SK-N-SH treated with all-trans-retinoic acid at 6 μM for 48 hours (cell line): ENCODE measurements at regions not wholly inside any gene's neighbourhood (a gene's known extent, or its start where the extent isn't known, plus 50 kb on each side); places are given as distances from the start of the nearest gene placed in this dataset.

ENCODE experiments used
- ATAC-seq: fragments of 200-7000 bp; cut with Tn5 transposase; 3 replicates; pipeline ENCODE4 v1.9.1; 2020; ENCODE audit warnings: mild to moderate bottlenecking, moderate library complexity
- ARNTL ChIP-seq: fragments of 450-650 bp; formaldehyde crosslinking; IDR thresholded peaks from 2 replicates; pipeline ENCODE4 v1.5.0; 2020; ENCODE audit warnings: low read depth, mild to moderate bottlenecking, moderate library complexity, borderline replicate concordance
- CREB5 ChIP-seq: fragments of 250-450 bp; sonication (Bioruptor Pico); IDR thresholded peaks from 2 replicates; pipeline ENCODE4 v1.5.1; 2020; ENCODE audit warnings: low read depth, mild to moderate bottlenecking, moderate library complexity
- CSRNP3 ChIP-seq: fragments of 250-450 bp; sonication (Bioruptor Pico); IDR thresholded peaks from 2 replicates; pipeline ENCODE4 v1.5.1; 2021; ENCODE audit warnings: mild to moderate bottlenecking, moderate library complexity
- ESRRG ChIP-seq: fragments of 250-450 bp; sonication (Bioruptor Pico); IDR thresholded peaks from 2 replicates; pipeline ENCODE4 v1.6.1; 2021; ENCODE audit warnings: mild to moderate bottlenecking
- GLIS3 ChIP-seq: fragments of 250-450 bp; sonication (Bioruptor Pico); IDR thresholded peaks from 2 replicates; pipeline ENCODE4 v1.5.0; 2020; ENCODE audit warnings: mild to moderate bottlenecking, moderate library complexity
- ISL1 ChIP-seq: fragments of 250-450 bp; sonication (Bioruptor Pico); IDR thresholded peaks from 2 replicates; pipeline ENCODE4 v2.1.2; 2022; ENCODE audit warnings: mild to moderate bottlenecking, moderate library complexity
- OSR1 ChIP-seq: fragments of 250-450 bp; sonication (Bioruptor Pico); IDR thresholded peaks from 2 replicates; pipeline ENCODE4 v1.8.0; 2022; ENCODE audit warnings: moderate library complexity, mild to moderate bottlenecking, inconsistent platforms
- PATZ1 ChIP-seq: fragments of 250-450 bp; sonication (Bioruptor Pico); IDR thresholded peaks from 2 replicates; pipeline ENCODE4 v1.8.0; 2020; ENCODE audit warnings: mild to moderate bottlenecking, moderate library complexity, borderline replicate concordance
- POU6F1 ChIP-seq: fragments of 250-450 bp; sonication (Bioruptor Pico); IDR thresholded peaks from 2 replicates; pipeline ENCODE4 v1.8.0; 2021; ENCODE audit warnings: low read depth, mild to moderate bottlenecking, moderate library complexity, borderline replicate concordance
- PPARA ChIP-seq: fragments of 250-450 bp; sonication (Bioruptor Pico); IDR thresholded peaks from 2 replicates; pipeline ENCODE4 v1.5.0; 2020; ENCODE audit warnings: mild to moderate bottlenecking, borderline replicate concordance
- RARB ChIP-seq: fragments of 250-450 bp; sonication (Bioruptor Pico); IDR thresholded peaks from 2 replicates; pipeline ENCODE4 v1.8.0; 2021; ENCODE audit warnings: mild to moderate bottlenecking, moderate library complexity
- TCF4 ChIP-seq: fragments of 250-450 bp; sonication (Bioruptor Pico); IDR thresholded peaks from 2 replicates; pipeline ENCODE4 v1.8.0; 2021; ENCODE audit warnings: mild to moderate bottlenecking, moderate library complexity, borderline replicate concordance
- TOX ChIP-seq: fragments of 250-450 bp; sonication (Bioruptor Pico); IDR thresholded peaks from 2 replicates; pipeline ENCODE4 v1.8.0; 2021; ENCODE audit warnings: mild to moderate bottlenecking, moderate library complexity, borderline replicate concordance
- TSHZ2 ChIP-seq: fragments of 250-450 bp; sonication (Bioruptor Pico); IDR thresholded peaks from 2 replicates; pipeline ENCODE4 v1.5.0; 2020; ENCODE audit warnings: mild to moderate bottlenecking, moderate library complexity
- ZC3H10 ChIP-seq: fragments of 250-450 bp; sonication (Bioruptor Pico); IDR thresholded peaks from 2 replicates; pipeline ENCODE4 v1.5.1; 2021; ENCODE audit warnings: mild to moderate bottlenecking, moderate library complexity
- ZFP3 ChIP-seq: fragments of 250-450 bp; sonication (Bioruptor Pico); IDR thresholded peaks from 2 replicates; pipeline ENCODE4 v1.5.0; 2020; ENCODE audit warnings: mild to moderate bottlenecking, moderate library complexity
- ZFP30 ChIP-seq: fragments of 450-650 bp; formaldehyde crosslinking; IDR thresholded peaks from 2 replicates; pipeline ENCODE4 v1.5.0; 2022; ENCODE audit warnings: mild to moderate bottlenecking, moderate library complexity
- ZNF565 ChIP-seq: fragments of 450-650 bp; formaldehyde crosslinking; conservative IDR thresholded peaks from 2 replicates; pipeline ENCODE4 v1.5.0; 2020; ENCODE audit warnings: low read depth, mild to moderate bottlenecking, moderate library complexity
- ZNF70 ChIP-seq: fragments of 450-650 bp; formaldehyde crosslinking; IDR thresholded peaks from 2 replicates; pipeline ENCODE4 v1.5.0; 2020; ENCODE audit warnings: mild to moderate bottlenecking, moderate library complexity
- ZNF8 ChIP-seq: fragments of 450-650 bp; formaldehyde crosslinking; IDR thresholded peaks from 2 replicates; pipeline ENCODE4 v1.5.0; 2020; ENCODE audit warnings: mild to moderate bottlenecking, moderate library complexity

- TF ChIP-seq GLIS3 (CRISPR knock-in tag) (no peak), TSHZ2 (CRISPR knock-in tag) (no peak), ZFP30 (no peak), RARB (CRISPR knock-in tag) (no peak), PPARA (CRISPR knock-in tag) (no peak)
- TF ChIP-seq, all 23 proteins: peak for 0
- ATAC-seq = no peak
These were observed 323.9 kb upstream of the FAM241A start for GRCh38 chr4:111821342-111821741.

GRCh38 chr4:111836601-111837000, 308.7 kb upstream of the FAM241A start:
- TF ChIP-seq ISL1 (no peak), POU6F1 (no peak), TCF4 (CRISPR knock-in tag) (no peak), CREB5 (no peak), PATZ1 (CRISPR knock-in tag) (no peak), CSRNP3 (no peak), ZC3H10 (CRISPR knock-in tag) (no peak), ZFP30 (no peak), ZNF565 (no peak), GLIS3 (CRISPR knock-in tag) (no peak), ZNF70 (no peak), ESRRG (no peak), TSHZ2 (CRISPR knock-in tag) (no peak), RARB (CRISPR knock-in tag) (no peak), ZFP3 (CRISPR knock-in tag) (no peak)
- ATAC-seq = no peak

GRCh38 chr4:111837761-111838160, 307.5 kb upstream of the FAM241A start:
- TF ChIP-seq CREB5 = no peak
- TF ChIP-seq TCF4 (CRISPR knock-in tag) = no peak
- no peak for TF ChIP-seq TOX (CRISPR knock-in tag)
- TF ChIP-seq GLIS3 (CRISPR knock-in tag) = no peak
- no peak for TF ChIP-seq PPARA (CRISPR knock-in tag)
- TF ChIP-seq OSR1 (CRISPR knock-in tag) = no peak
- no peak for TF ChIP-seq ARNTL (CRISPR knock-in tag)
- no peak for TF ChIP-seq ZFP30
- no peak for TF ChIP-seq ZNF70
- no peak for TF ChIP-seq ZNF8 (CRISPR knock-in tag)
- ATAC-seq = no peak
